Erythroblast (primary cell): ENCODE measurements at regions not wholly inside any gene's neighbourhood (a gene's known extent, or its start where the extent isn't known, plus 50 kb on each side); places are given as distances from the start of the nearest gene placed in this dataset.

Source experiments
- GATA1 ChIP-seq: IDR thresholded peaks from 2 replicates; pipeline ENCODE4 v1.6.1; 2011; ENCODE audit warnings: low read depth, mild to moderate bottlenecking, control low read depth, low read length, moderate library complexity
- POLR2A ChIP-seq: IDR thresholded peaks from 2 replicates; pipeline ENCODE4 v1.6.1; 2011; ENCODE audit warnings: mild to moderate bottlenecking, low read length

DNA sequence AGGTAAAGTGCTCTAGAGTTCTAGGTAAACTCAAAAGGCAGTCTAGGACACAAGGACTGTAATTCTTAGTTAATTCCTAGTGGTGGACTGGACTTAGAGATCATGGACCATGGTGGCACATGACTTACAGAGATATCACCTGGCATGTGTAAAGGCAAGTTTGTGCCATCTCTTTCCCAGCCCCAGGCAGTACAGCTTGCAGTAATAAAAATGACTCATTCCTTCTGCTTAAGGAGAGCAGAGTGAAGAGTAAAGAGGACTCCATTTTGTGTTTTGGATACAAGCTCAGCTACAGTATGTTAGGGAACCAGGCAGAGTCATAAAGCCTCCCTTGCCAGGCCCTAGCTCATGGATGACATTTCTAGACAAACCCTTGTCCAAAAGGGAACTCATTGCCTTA is 629.9 kb downstream of the JRKL start:
- TF ChIP-seq POLR2A (no peak), GATA1 (no peak)
